ENCODE measurements at regions not wholly inside any gene's neighbourhood (a gene's known extent, or its start where the extent isn't known, plus 50 kb on each side); places are given as distances from the start of the nearest gene placed in this dataset.

DNA sequence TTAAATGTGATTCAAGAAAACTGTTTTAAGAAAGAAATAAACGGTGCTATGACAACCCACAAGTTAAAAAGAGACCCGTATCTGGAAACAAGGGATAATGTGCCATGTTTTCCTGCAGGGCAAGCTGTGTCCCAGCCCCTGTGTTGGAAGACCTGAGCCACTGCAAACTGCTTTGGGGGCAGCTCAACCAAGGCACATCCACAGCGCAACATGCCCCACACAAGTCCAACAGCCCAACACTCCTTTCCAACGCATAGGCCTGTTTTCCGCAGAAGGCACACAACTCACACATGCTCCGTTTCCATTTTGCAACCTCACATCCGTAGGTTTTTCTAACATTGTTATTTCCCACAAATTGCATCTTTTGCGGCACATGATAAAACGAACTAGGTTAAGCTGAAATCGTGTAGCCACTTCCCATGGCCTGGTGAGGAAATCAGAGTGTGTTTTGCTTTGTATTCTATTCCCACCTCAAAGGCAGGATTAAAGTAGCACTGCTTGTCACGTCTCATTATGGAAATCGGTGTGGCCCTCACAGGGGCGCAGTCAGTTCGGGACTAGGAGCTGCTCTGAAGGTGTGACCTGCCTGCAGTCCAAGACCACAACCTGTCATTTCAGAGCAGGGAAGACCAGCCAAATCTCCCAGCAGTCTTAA lies 50.5 kb upstream of the ZNF516 start:
- no peak for DNase-seq (ENCODE audit: low read depth)
- in situ Hi-C loops (cut with HindIII; ENCODE audit: low pct_unique_long_range_greater_than_20kb, low sequenced_read_pairs) = no loop called here

DNA sequence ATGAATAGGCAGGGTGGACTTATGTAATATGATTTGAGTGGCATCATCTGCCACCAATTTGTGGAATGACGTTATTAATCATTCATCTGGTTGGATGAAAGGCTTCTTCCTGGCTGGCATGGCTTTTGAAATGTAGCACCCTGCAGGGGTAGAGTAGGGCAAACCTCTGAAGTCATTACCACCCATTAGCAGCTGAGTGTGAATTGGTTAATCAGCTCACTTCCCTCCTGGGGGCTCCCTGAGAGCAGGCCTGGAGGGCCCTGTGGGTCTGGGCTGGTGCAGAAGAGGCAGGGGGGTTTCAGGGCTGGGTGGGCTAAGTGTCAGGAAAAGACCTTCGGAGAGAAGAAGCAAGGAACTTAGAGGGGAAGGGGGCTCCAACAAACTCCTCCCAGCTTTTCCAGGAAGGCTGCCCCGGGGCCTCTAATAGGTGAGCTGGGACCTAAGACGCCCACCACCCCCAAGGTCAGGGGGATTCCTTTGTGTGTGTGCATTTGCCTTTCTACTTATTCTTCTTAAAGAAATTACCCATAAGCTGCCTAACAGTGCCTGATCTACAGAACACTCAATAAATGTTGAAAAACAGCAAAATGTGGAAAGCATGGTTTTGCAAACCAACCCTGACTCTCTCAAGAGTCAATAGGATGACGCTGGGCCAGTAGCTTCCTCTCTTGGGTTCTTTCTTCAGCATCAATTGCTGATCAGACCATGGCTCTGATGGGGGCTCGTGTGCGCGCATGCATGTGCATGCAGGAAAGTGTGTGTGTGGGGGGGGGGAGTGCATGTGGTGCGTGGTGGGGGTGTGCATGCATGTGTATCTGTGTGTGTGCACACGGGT lies 49.7 kb upstream of the ZNF516 start:
- DNase-seq (ENCODE audit: low read depth) = no peak
- in situ Hi-C loops (cut with HindIII; ENCODE audit: low pct_unique_long_range_greater_than_20kb, low sequenced_read_pairs) = no loop called here

Data from Caki2 (cell line).